HUES64 (cell line): ENCODE measurements at regions not wholly inside any gene's neighbourhood (a gene's known extent, or its start where the extent isn't known, plus 50 kb on each side); places are given as distances from the start of the nearest gene placed in this dataset.

Source experiments
- H3K27ac ChIP-seq: 2 replicates; pipeline ENCODE4 v1.7.0; 2013; ENCODE audit warnings: low read depth, low read length, inconsistent platforms
- H3K27me3 ChIP-seq: 2 replicates; pipeline ENCODE4 v1.6.1; 2013; ENCODE audit warnings: mild to moderate bottlenecking, low read length; ENCODE audit not compliant: insufficient read depth
- H3K36me3 ChIP-seq: 2 replicates; pipeline ENCODE4 v1.6.1; 2013; ENCODE audit warnings: mild to moderate bottlenecking, low read length; ENCODE audit not compliant: insufficient read depth
- H3K4me1 ChIP-seq: 2 replicates; pipeline ENCODE4 v1.6.1; 2013; ENCODE audit warnings: mild to moderate bottlenecking, low read length, moderate library complexity; ENCODE audit not compliant: insufficient read depth
- H3K4me3 ChIP-seq: 2 replicates; pipeline ENCODE4 v1.5.1; 2013; ENCODE audit warnings: mild to moderate bottlenecking, low read length, moderate library complexity
- H3K9ac ChIP-seq: 2 replicates; pipeline ENCODE4 v1.6.1; 2013; ENCODE audit warnings: mild to moderate bottlenecking, low read depth, low read length
- H3K9me3 ChIP-seq: 2 replicates; pipeline ENCODE4 v1.6.1; 2013; ENCODE audit warnings: low read depth, low read length; ENCODE audit not compliant: insufficient read depth
- WGBS: fragments of 150-250, 120-280 bp; methylation state at CpG from one replicate; pipeline ENCODE4 v1.1.7; 2013; ENCODE audit warnings: missing lambda C conversion rate; 5-methylcytosine and 5-hydroxymethylcytosine counted together

- H3K4me3 ChIP-seq, result no peak overlapping the region
- peaks cover 8% of the 10 kb centered on the region for H3K4me1 ChIP-seq
- H3K9me3 ChIP-seq, result no peaks in the 10 kb centered on the region
- no peak overlapping the region for H3K27ac ChIP-seq
- no peaks in the 10 kb centered on the region for H3K36me3 ChIP-seq
- 94% methylated on average over 2 of the region's 3 CpGs for WGBS
- H3K9ac ChIP-seq, result no peak overlapping the region
- H3K27me3 ChIP-seq, result no peaks in the 10 kb centered on the region
Observed at GRCh38 chr6:93727447-93727846, 308.1 kb upstream of the EPHA7 start.

- Histone ChIP-seq H3K27ac (no peak overlapping the region), H3K36me3 (no peaks in the 10 kb centered on the region), H3K9ac (no peak overlapping the region), H3K27me3 (no peaks in the 10 kb centered on the region), H3K4me1 (no peaks in the 10 kb centered on the region), H3K4me3 (no peak overlapping the region), H3K9me3 (no peaks in the 10 kb centered on the region)
- 74% methylated on average over 3 of the region's 3 CpGs for WGBS
Observed at GRCh38 chr6:93721386-93722048, 302.2 kb upstream of the EPHA7 start.

GRCh38 chr6:93713974-93714373, 294.6 kb upstream of the EPHA7 start:
- H3K4me3 ChIP-seq, result no peak overlapping the region

GRCh38 chr6:93703431-93703830, 284.1 kb upstream of the EPHA7 start:
- no peaks in the 10 kb centered on the region for H3K36me3 ChIP-seq
- 100% methylated on average over 1 of the region's 1 CpG for WGBS
- H3K9ac ChIP-seq, result no peak overlapping the region
- no peaks in the 10 kb centered on the region for H3K27me3 ChIP-seq
- H3K9me3 ChIP-seq, result peaks cover 15% of the 10 kb centered on the region; the same call in 1 of the 2 replicates
- H3K4me1 ChIP-seq, result no peaks in the 10 kb centered on the region
- no peak overlapping the region for H3K4me3 ChIP-seq
- H3K27ac ChIP-seq, result no peak overlapping the region

More at GRCh38 chr6:93713974-93714373, 294.6 kb upstream of the EPHA7 start:
- Histone ChIP-seq H3K9me3 (peaks cover 39% of the 10 kb centered on the region), H3K9ac (no peak overlapping the region), H3K27ac (no peak overlapping the region), H3K36me3 (no peaks in the 10 kb centered on the region), H3K27me3 (no peaks in the 10 kb centered on the region), H3K4me1 (no peaks in the 10 kb centered on the region)

- Histone ChIP-seq H3K27ac (no peak overlapping the region), H3K27me3 (no peaks in the 10 kb centered on the region), H3K4me3 (no peak overlapping the region), H3K9me3 (0 out of 2 replicates have a peak, but pooled peaks cover 5% of the 10 kb centered on the region), H3K36me3 (no peaks in the 10 kb centered on the region), H3K9ac (no peak overlapping the region), H3K4me1 (no peaks in the 10 kb centered on the region)
- 95% methylated on average over 2 of the region's 2 CpGs for WGBS
Observed at GRCh38 chr6:93701526-93701925, 282.2 kb upstream of the EPHA7 start.

- Histone ChIP-seq H3K27me3 (no peaks in the 10 kb centered on the region), H3K27ac (no peak overlapping the region), H3K9ac (no peak overlapping the region), H3K9me3 (no peaks in the 10 kb centered on the region), H3K4me3 (no peak overlapping the region), H3K4me1 (no peaks in the 10 kb centered on the region), H3K36me3 (no peaks in the 10 kb centered on the region)
- WGBS, result 93% methylated on average over 1 of the region's 2 CpGs
Observed at GRCh38 chr6:93685494-93685893, 266.1 kb upstream of the EPHA7 start.

GRCh38 chr6:93684339-93684738, 265.0 kb upstream of the EPHA7 start:
- Histone ChIP-seq H3K27ac (no peak overlapping the region), H3K9ac (no peak overlapping the region), H3K4me1 (no peaks in the 10 kb centered on the region), H3K27me3 (no peaks in the 10 kb centered on the region), H3K4me3 (no peak overlapping the region), H3K36me3 (no peaks in the 10 kb centered on the region), H3K9me3 (no peaks in the 10 kb centered on the region)
- 88% methylated on average over 1 of the region's 1 CpG for WGBS

GRCh38 chr6:93679836-93680235, 260.5 kb upstream of the EPHA7 start:
- no peaks in the 10 kb centered on the region for H3K4me1 ChIP-seq
- H3K9me3 ChIP-seq, result no peaks in the 10 kb centered on the region
- H3K27ac ChIP-seq, result no peak overlapping the region
- H3K4me3 ChIP-seq, result no peak overlapping the region
- H3K36me3 ChIP-seq, result no peaks in the 10 kb centered on the region
- H3K9ac ChIP-seq, result no peak overlapping the region
- 97% methylated on average over 2 of the region's 3 CpGs for WGBS
- no peaks in the 10 kb centered on the region for H3K27me3 ChIP-seq

GRCh38 chr6:93678841-93679454, 259.6 kb upstream of the EPHA7 start:
- Histone ChIP-seq H3K4me3 (no peak overlapping the region), H3K9me3 (no peaks in the 10 kb centered on the region), H3K27ac (no peak overlapping the region), H3K36me3 (no peaks in the 10 kb centered on the region), H3K4me1 (no peaks in the 10 kb centered on the region), H3K27me3 (no peaks in the 10 kb centered on the region), H3K9ac (no peak overlapping the region)
- WGBS, result 88% methylated on average over 4 of the region's 4 CpGs

GRCh38 chr6:93677264-93677965, 258.1 kb upstream of the EPHA7 start:
- WGBS, result 95% methylated on average over 4 of the region's 4 CpGs
- Histone ChIP-seq H3K27ac (no peak overlapping the region), H3K36me3 (no peaks in the 10 kb centered on the region), H3K4me3 (no peak overlapping the region), H3K9ac (no peak overlapping the region), H3K9me3 (no peaks in the 10 kb centered on the region), H3K27me3 (no peaks in the 10 kb centered on the region), H3K4me1 (no peaks in the 10 kb centered on the region)

GRCh38 chr6:93676581-93676980, 257.2 kb upstream of the EPHA7 start:
- Histone ChIP-seq H3K27ac (no peak overlapping the region), H3K27me3 (no peaks in the 10 kb centered on the region), H3K9ac (no peak overlapping the region), H3K9me3 (no peaks in the 10 kb centered on the region), H3K4me3 (no peak overlapping the region), H3K36me3 (no peaks in the 10 kb centered on the region), H3K4me1 (no peaks in the 10 kb centered on the region)
- WGBS, result 100% methylated on average over 1 of the region's 1 CpG
